Right lobe of liver (tissue), 6 donors: ENCODE measurements at regions not wholly inside any gene's neighbourhood (a gene's known extent, or its start where the extent isn't known, plus 50 kb on each side); places are given as distances from the start of the nearest gene placed in this dataset.

Experiments
- ATAC-seq, 4 donors: fragments of 200-7000 bp; cut with Tn5 transposase; one replicate each; pipeline ENCODE4 v1.9.1; 2020; ENCODE audit warnings: mild to moderate bottlenecking in 4 of 4, moderate library complexity in 4 of 4
- DNase-seq, 3 donors: peaks; one replicate each; pipeline ENCODE4 v3.0.0-alpha.2; 2020
- H3K27ac ChIP-seq, 3 donors: fragments of 200-600 bp; one replicate each; pipeline ENCODE4 v1.8.0; 2022
- H3K27me3 ChIP-seq, 2 donors: fragments of 200-600 bp; one replicate each; pipeline ENCODE4 v1.8.0; 2022
- H3K36me3 ChIP-seq, 4 donors: fragments of 200-600 bp; sonication (generic) in 1 of 4; one replicate each; pipeline versions ENCODE4 v1.5.1 to v1.8.0; 2017 to 2022; ENCODE audit warnings: control low read depth in 1 of 4
- H3K4me1 ChIP-seq, 4 donors: fragments of 200-600 bp; sonication (generic) in 1 of 4; one replicate each; pipeline versions ENCODE4 v1.5.1 to v1.8.0; 2017 to 2022; ENCODE audit warnings: control low read depth in 1 of 4
- H3K4me3 ChIP-seq, 3 donors: fragments of 200-600 bp; one replicate each; pipeline ENCODE4 v1.8.0; 2022
- H3K9me3 ChIP-seq, 4 donors: fragments of 200-600 bp; sonication (generic) in 1 of 4; one replicate each; pipeline versions ENCODE4 v1.5.1 to v1.8.0; 2017 to 2022; ENCODE audit warnings: control low read depth in 1 of 4
- CTCF ChIP-seq, 4 donors: fragments of 200-600 bp in 3 of 4; fragments of 450-650 bp in 1 of 4; IDR thresholded peaks; one replicate each; pipeline versions ENCODE4 v1.5.1 to v1.8.0; 2016 to 2022; ENCODE audit warnings: antibody characterized with exemption in 4 of 4, mild to moderate bottlenecking in 2 of 4
- POLR2A ChIP-seq: fragments of 450-650 bp; IDR thresholded peaks from one replicate; pipeline ENCODE4 v1.6.1; 2017; ENCODE audit warnings: antibody characterized with exemption, mild to moderate bottlenecking
- WGBS: methylation state at CpG from one replicate; pipeline ENCODE4 v1.1.6; 2018; ENCODE audit warnings: low coverage, low lambda C conversion rate; ENCODE audit not compliant: insufficient coverage; ENCODE audit errors: missing lambda C conversion rate; 5-methylcytosine and 5-hydroxymethylcytosine counted together
- intact Hi-C, 2 donors: fragments of 100-400 bp; cut with DNase I; formaldehyde crosslinking; loops; one replicate each; pipeline versions ENCODE4 v1.11.2 to v1.14.1; 2022
- donor health status: DM: no; HTN: yes; CAD: no.
- donor health status: DM: no; HTN: no; CAD: no.
- donor health status: DM: no; HTN: no; CAD: no.
- donor health status: DM: no; HTN: yes; CAD: no.
- donor health status: DM: no; HTN: yes; CAD: no.

- DNase-seq (no peak), ATAC-seq (no peak)
- no peaks in the 10 kb centered on the region for H3K36me3 ChIP-seq
- no peaks in the 10 kb centered on the region for H3K9me3 ChIP-seq
- no peak for TF ChIP-seq POLR2A
- no peak for TF ChIP-seq CTCF (IDR thresholded peaks at IDR 0.05)
- no peaks in the 10 kb centered on the region for H3K4me1 ChIP-seq
- no peaks in the 10 kb centered on the region for H3K27me3 ChIP-seq
- WGBS, result 68% methylated on average over 8 of the region's 8 CpGs
- no peak overlapping the region for H3K4me3 ChIP-seq
- intact Hi-C loops, result no loop called here
- H3K27ac ChIP-seq, result no peak overlapping the region
Observed at GRCh38 chr22:27628341-27628740, 173.2 kb downstream of the MN1 start.

- Histone ChIP-seq H3K36me3 (no peaks in the 10 kb centered on the region), H3K27ac (no peak overlapping the region), H3K4me3 (no peak overlapping the region), H3K4me1 (no peaks in the 10 kb centered on the region), H3K27me3 (no peaks in the 10 kb centered on the region), H3K9me3 (no peaks in the 10 kb centered on the region)
- no peak for ATAC-seq
- no peak for DNase-seq
- WGBS, result 76% methylated on average over 8 of the region's 9 CpGs
- TF ChIP-seq POLR2A, result no peak
- no peak for TF ChIP-seq CTCF (IDR thresholded peaks at IDR 0.05)
- intact Hi-C loops, result no loop called here
Observed at GRCh38 chr22:27628891-27629631, 172.5 kb downstream of the MN1 start.

- intact Hi-C loops, result no loop called here
- WGBS, result 69% methylated on average over 2 of the region's 19 CpGs
- TF ChIP-seq POLR2A (no peak), CTCF (IDR thresholded peaks at IDR 0.05) (no peak)
- no peak for DNase-seq
- no peaks in the 10 kb centered on the region for H3K9me3 ChIP-seq
- no peak overlapping the region for H3K27ac ChIP-seq
- H3K27me3 ChIP-seq, result no peaks in the 10 kb centered on the region
- H3K4me3 ChIP-seq, result no peak overlapping the region
- ATAC-seq, result no peak
- H3K36me3 ChIP-seq, result no peaks in the 10 kb centered on the region
- H3K4me1 ChIP-seq, result no peaks in the 10 kb centered on the region
Observed at GRCh38 chr22:27629908-27630673, 171.5 kb downstream of the MN1 start.

- Histone ChIP-seq H3K36me3 (no peaks in the 10 kb centered on the region), H3K27ac (no peak overlapping the region), H3K4me3 (no peak overlapping the region), H3K9me3 (no peaks in the 10 kb centered on the region), H3K27me3 (no peaks in the 10 kb centered on the region), H3K4me1 (no peaks in the 10 kb centered on the region)
- no CpG with 5 or more reads among the region's 5 CpGs for WGBS
- ATAC-seq (no peak), DNase-seq (no peak)
- no peak for TF ChIP-seq CTCF (IDR thresholded peaks at IDR 0.05)
- TF ChIP-seq POLR2A, result no peak
- intact Hi-C loops, result no loop called here
Observed at GRCh38 chr22:27630754-27631153, 170.8 kb downstream of the MN1 start.
